IMR-90 (cell line): ENCODE measurements at regions not wholly inside any gene's neighbourhood (a gene's known extent, or its start where the extent isn't known, plus 50 kb on each side); places are given as distances from the start of the nearest gene placed in this dataset.

Experiments used
- ATAC-seq: fragments of 200-7000 bp; cut with Tn5 transposase; 2 replicates; pipeline ENCODE4 v1.9.1; 2020; ENCODE audit warnings: low read depth, mild to moderate bottlenecking, moderate library complexity
- BruUV-seq: library from RNA; stranded (reverse); fragments of 400-500 nt; replicated peaks from 2 replicates; lab custom pipeline; 2021; lab: Mats Ljungman, UMichigan
- CTCF ChIA-PET: fragments of 300-600 bp; formaldehyde crosslinking; extraction: SDS; loops from one replicate; lab custom pipeline; 2021; ENCODE audit warnings: antibody characterized with exemption; lab: Yijun Ruan, JAX
- POLR2A ChIA-PET: fragments of 300-600 bp; sonication (Branson Sonifier 250); formaldehyde crosslinking; loops from one replicate; lab custom pipeline; 2022; ENCODE audit warnings: antibody characterized with exemption; ENCODE audit not compliant: unreplicated experiment; lab: Charles Lee
- DNase-seq: peaks from one replicate; pipeline ENCODE4 v3.0.0; 2013
- H2AFZ ChIP-seq: replicated peaks from 2 replicates; pipeline ENCODE3; 2013; ENCODE audit warnings: low read length, mild to moderate bottlenecking; ENCODE audit not compliant: poor library complexity
- H2AK5ac ChIP-seq: 2 replicates; pipeline ENCODE4 v1.6.1; 2013; ENCODE audit warnings: low read depth, low read length, inconsistent platforms
- H2AK9ac ChIP-seq: replicated peaks from 2 replicates; pipeline ENCODE3; 2013; ENCODE audit warnings: mild to moderate bottlenecking, low read depth, low read length, moderate library complexity; ENCODE audit not compliant: poor library complexity
- H2BK120ac ChIP-seq: 2 replicates; pipeline ENCODE4 v1.6.1; 2013; ENCODE audit warnings: low read depth, low read length, inconsistent platforms
- H2BK15ac ChIP-seq: 3 replicates; pipeline ENCODE4 v1.6.1; 2013; ENCODE audit warnings: low read depth, low read length, inconsistent platforms
- H2BK20ac ChIP-seq: 2 replicates; pipeline ENCODE4 v1.6.1; 2013; ENCODE audit warnings: low read depth, mild to moderate bottlenecking, inconsistent platforms, low read length, moderate library complexity
- H2BK5ac ChIP-seq: 2 replicates; pipeline ENCODE4 v1.6.1; 2013; ENCODE audit warnings: mild to moderate bottlenecking, low read depth, low read length, inconsistent platforms; ENCODE audit not compliant: poor library complexity, severe bottlenecking
- H3K14ac ChIP-seq: replicated peaks from 2 replicates; pipeline ENCODE4 v1.6.1; 2013; ENCODE audit warnings: low read depth, low read length, inconsistent platforms
- H3K18ac ChIP-seq: 2 replicates; pipeline ENCODE4 v1.6.1; 2013; ENCODE audit warnings: low read depth, low read length, control low read depth
- H3K23ac ChIP-seq: 2 replicates; pipeline ENCODE4 v1.6.1; 2013; ENCODE audit warnings: low read depth, low read length, inconsistent platforms
- H3K27ac ChIP-seq: 2 replicates; pipeline ENCODE4 v1.5.1; 2013; ENCODE audit warnings: mild to moderate bottlenecking, control low read depth, low read length; ENCODE audit not compliant: insufficient read depth
- H3K27me3 ChIP-seq: 2 replicates; pipeline ENCODE4 v1.6.1; 2013; ENCODE audit warnings: low read length; ENCODE audit not compliant: control insufficient read depth, insufficient read depth
- H3K36me3 ChIP-seq: 2 replicates; pipeline ENCODE4 v1.6.1; 2013; ENCODE audit warnings: low read length, mixed read lengths; ENCODE audit not compliant: control insufficient read depth, insufficient read depth
- H3K4ac ChIP-seq: 2 replicates; pipeline ENCODE4 v1.6.1; 2013; ENCODE audit warnings: low read depth, low read length, inconsistent platforms
- H3K4me1 ChIP-seq: 2 replicates; pipeline ENCODE4 v1.6.1; 2013; ENCODE audit warnings: low read length, mixed read lengths; ENCODE audit not compliant: control insufficient read depth, insufficient read depth
- H3K4me2 ChIP-seq: 2 replicates; pipeline ENCODE4 v1.6.1; 2013; ENCODE audit warnings: low read depth, mild to moderate bottlenecking, control low read depth, low read length, moderate library complexity
- H3K4me3 ChIP-seq: 2 replicates; pipeline ENCODE4 v1.5.1; 2013; ENCODE audit warnings: low read depth, mild to moderate bottlenecking, control low read depth, low read length, moderate library complexity; ENCODE audit not compliant: insufficient read depth
- H3K56ac ChIP-seq: 2 replicates; pipeline ENCODE4 v1.6.1; 2013; ENCODE audit warnings: low read length, inconsistent platforms; ENCODE audit not compliant: insufficient read depth; ENCODE audit errors: extremely low read depth
- H3K79me1 ChIP-seq, 2 experiments: 2 replicates each; pipeline ENCODE4 v1.6.1; 2013; ENCODE audit warnings: low read length in 2 of 2, inconsistent platforms in 1 of 2, low read depth in 1 of 2
- H3K9ac ChIP-seq: 2 replicates; pipeline ENCODE4 v1.6.1; 2013; ENCODE audit warnings: low read depth, low read length, control low read depth
- H3K9me1 ChIP-seq: 2 replicates; pipeline ENCODE4 v1.6.1; 2013; ENCODE audit warnings: low read length, inconsistent platforms; ENCODE audit not compliant: insufficient read depth
- H3K9me3 ChIP-seq: 2 replicates; pipeline ENCODE4 v1.6.1; 2013; ENCODE audit warnings: low read length; ENCODE audit not compliant: control insufficient read depth, insufficient read depth
- H4K20me1 ChIP-seq: 2 replicates; pipeline ENCODE4 v1.6.1; 2013; ENCODE audit warnings: low read length, inconsistent platforms; ENCODE audit not compliant: insufficient read depth
- H4K5ac ChIP-seq: 2 replicates; pipeline ENCODE4 v1.6.1; 2013; ENCODE audit warnings: mild to moderate bottlenecking, low read depth, low read length, control low read depth
- H4K8ac ChIP-seq, 2 experiments: 2 replicates each; pipeline ENCODE4 v1.6.1; 2013; ENCODE audit warnings: low read depth in 2 of 2, low read length in 2 of 2, control low read depth in 1 of 2, inconsistent platforms in 1 of 2
- H4K91ac ChIP-seq: 2 replicates; pipeline ENCODE4 v1.6.1; 2013; ENCODE audit warnings: low read depth, low read length, inconsistent platforms; ENCODE audit not compliant: insufficient read depth
- BHLHE40 ChIP-seq: fragments of 150-350 bp; IDR thresholded peaks from 2 replicates; pipeline ENCODE4 v1.6.1; 2016; ENCODE audit warnings: mild to moderate bottlenecking, low read depth, low read length
- MXI1 ChIP-seq: IDR thresholded peaks from 2 replicates; pipeline ENCODE4 v1.6.1; 2012; ENCODE audit warnings: low read depth, mild to moderate bottlenecking, low read length, moderate library complexity, borderline replicate concordance
- SMC3 ChIP-seq: fragments of 150-350 bp; IDR thresholded peaks from 2 replicates; pipeline ENCODE4 v1.6.1; 2016; ENCODE audit warnings: low read depth, mild to moderate bottlenecking, antibody characterized with exemption, low read length, moderate library complexity
- WGBS, 2 experiments: methylation state at CpG; one replicate each; pipeline versions ENCODE4 v1.1.5 to v1.1.7; 2013; ENCODE audit warnings: missing lambda C conversion rate in 2 of 2; ENCODE audit not compliant: insufficient read length in 1 of 2; ENCODE audit errors: extremely low coverage in 2 of 2; 5-methylcytosine and 5-hydroxymethylcytosine counted together
- dilution Hi-C: fragments of 300-500 bp; cut with HindIII; formaldehyde crosslinking; loops from one replicate; pipeline ENCODE4 v1.14.3; 2018; ENCODE audit warnings: low sequenced_read_pairs; ENCODE audit not compliant: unreplicated experiment
- in situ Hi-C: fragments of 300-500 bp; cut with MboI; formaldehyde crosslinking; loops from 3 replicates; pipeline ENCODE4 v1.14.3; 2019; ENCODE audit warnings: low sequenced_read_pairs, inconsistent platforms, mixed read lengths
- intact Hi-C: fragments of 100-400 bp; cut with micrococcal nuclease; formaldehyde crosslinking; loops from 2 replicates; pipeline ENCODE4 v1.10.0; 2022
- TF ChIP-seq, protein P1 (sequence below): fragments of 150-350 bp; IDR thresholded peaks from 2 replicates; pipeline ENCODE4 v1.6.1; 2016; ENCODE audit warnings: low read depth, mild to moderate bottlenecking, low read length, moderate library complexity, borderline replicate concordance

DNA sequence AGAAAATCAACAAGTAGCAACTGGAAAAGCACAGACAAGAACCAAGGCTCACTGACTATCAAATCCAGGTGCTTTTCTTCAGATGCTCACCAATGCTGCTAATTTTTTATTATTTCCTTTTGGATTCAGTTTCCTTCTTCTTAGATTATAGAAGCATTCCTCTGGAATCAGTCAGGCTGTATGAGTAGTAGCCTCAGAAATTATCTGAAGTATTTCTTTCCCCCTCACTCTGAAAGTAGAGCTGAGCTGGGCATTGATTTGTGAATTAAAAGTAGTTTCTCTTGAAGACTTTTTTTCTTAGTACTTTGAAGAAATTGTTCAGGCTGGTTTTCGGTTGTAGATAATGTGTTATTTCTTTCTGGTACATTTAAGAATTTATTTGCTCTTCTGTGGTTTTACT, 273.7 kb downstream of the NOL4 start:
- no peaks in the 10 kb centered on the region for H3K9me1 ChIP-seq
- H4K5ac ChIP-seq, result no peak overlapping the region
- in situ Hi-C loops, result no loop called here
- no peaks in the 10 kb centered on the region for H3K36me3 ChIP-seq
- TF ChIP-seq SMC3, result no peak
- TF ChIP-seq MXI1, result no peak
- TF ChIP-seq BHLHE40, result no peak
- TF ChIP-seq, protein P1, sequence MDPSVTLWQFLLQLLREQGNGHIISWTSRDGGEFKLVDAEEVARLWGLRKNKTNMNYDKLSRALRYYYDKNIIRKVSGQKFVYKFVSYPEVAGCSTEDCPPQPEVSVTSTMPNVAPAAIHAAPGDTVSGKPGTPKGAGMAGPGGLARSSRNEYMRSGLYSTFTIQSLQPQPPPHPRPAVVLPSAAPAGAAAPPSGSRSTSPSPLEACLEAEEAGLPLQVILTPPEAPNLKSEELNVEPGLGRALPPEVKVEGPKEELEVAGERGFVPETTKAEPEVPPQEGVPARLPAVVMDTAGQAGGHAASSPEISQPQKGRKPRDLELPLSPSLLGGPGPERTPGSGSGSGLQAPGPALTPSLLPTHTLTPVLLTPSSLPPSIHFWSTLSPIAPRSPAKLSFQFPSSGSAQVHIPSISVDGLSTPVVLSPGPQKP, result no peak
- no peaks in the 10 kb centered on the region for H3K9me3 ChIP-seq
- no peak overlapping the region for H3K9ac ChIP-seq
- no peak overlapping the region for H2BK15ac ChIP-seq
- DNase-seq (peak; percentile 14), ATAC-seq (peak; percentile 54)
- dilution Hi-C loops, result no loop called here
- no peaks in the 10 kb centered on the region for H3K4me1 ChIP-seq
- BruUV-seq, result no TSS peak
- H3K56ac ChIP-seq, result no peak overlapping the region
- no peak overlapping the region for H3K4me2 ChIP-seq
- H3K79me1 ChIP-seq, result no peaks in the 10 kb centered on the region
- no CpG with 5 or more reads among the region's 1 CpG for WGBS, 2 experiments
- H3K14ac ChIP-seq, result no peak overlapping the region
- H4K20me1 ChIP-seq, result no peaks in the 10 kb centered on the region
- H3K4ac ChIP-seq, result no peak overlapping the region
- no peak overlapping the region for H4K8ac ChIP-seq
- intact Hi-C loops, result no loop called here
- H2AK5ac ChIP-seq, result no peak overlapping the region
- H3K27ac ChIP-seq, result no peak overlapping the region
- no peak overlapping the region for H2BK120ac ChIP-seq
- CTCF ChIA-PET, result no interaction called here
- H3K18ac ChIP-seq, result no peak overlapping the region
- POLR2A ChIA-PET, result no interaction called here
- H2AFZ ChIP-seq, result no peak overlapping the region
- no peak overlapping the region for H3K4me3 ChIP-seq
- H3K27me3 ChIP-seq, result no peaks in the 10 kb centered on the region
- no peak overlapping the region for H3K23ac ChIP-seq
- H2AK9ac ChIP-seq, result no peak overlapping the region
- H4K91ac ChIP-seq, result no peak overlapping the region
- no peak overlapping the region for H2BK5ac ChIP-seq
- no peak overlapping the region for H2BK20ac ChIP-seq
